ENCODE measurements at regions not wholly inside any gene's neighbourhood (a gene's known extent, or its start where the extent isn't known, plus 50 kb on each side); places are given as distances from the start of the nearest gene placed in this dataset.

DNA sequence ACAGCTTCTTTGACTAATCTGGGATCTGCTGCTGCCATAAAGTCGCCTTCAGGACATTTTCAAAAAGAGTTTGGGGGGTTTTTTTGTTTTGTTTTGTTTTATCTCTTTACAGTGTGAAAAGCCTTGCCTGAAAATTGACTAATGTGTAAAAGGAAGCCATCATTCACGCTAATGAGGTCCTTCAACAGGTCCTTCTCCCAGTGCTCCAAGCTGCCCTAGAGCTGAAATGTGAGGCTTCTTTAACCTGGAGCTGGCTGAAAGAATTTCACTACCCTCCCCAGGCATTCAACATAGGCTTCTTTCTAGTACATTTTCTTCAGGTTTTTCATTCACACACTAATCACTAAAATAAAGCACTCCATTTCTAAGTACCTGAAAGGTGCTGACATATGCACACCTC is 145.1 kb upstream of the PRDM1 start:
- TF ChIP-seq, protein P1, sequence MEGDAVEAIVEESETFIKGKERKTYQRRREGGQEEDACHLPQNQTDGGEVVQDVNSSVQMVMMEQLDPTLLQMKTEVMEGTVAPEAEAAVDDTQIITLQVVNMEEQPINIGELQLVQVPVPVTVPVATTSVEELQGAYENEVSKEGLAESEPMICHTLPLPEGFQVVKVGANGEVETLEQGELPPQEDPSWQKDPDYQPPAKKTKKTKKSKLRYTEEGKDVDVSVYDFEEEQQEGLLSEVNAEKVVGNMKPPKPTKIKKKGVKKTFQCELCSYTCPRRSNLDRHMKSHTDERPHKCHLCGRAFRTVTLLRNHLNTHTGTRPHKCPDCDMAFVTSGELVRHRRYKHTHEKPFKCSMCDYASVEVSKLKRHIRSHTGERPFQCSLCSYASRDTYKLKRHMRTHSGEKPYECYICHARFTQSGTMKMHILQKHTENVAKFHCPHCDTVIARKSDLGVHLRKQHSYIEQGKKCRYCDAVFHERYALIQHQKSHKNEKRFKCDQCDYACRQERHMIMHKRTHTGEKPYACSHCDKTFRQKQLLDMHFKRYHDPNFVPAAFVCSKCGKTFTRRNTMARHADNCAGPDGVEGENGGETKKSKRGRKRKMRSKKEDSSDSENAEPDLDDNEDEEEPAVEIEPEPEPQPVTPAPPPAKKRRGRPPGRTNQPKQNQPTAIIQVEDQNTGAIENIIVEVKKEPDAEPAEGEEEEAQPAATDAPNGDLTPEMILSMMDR (IDR thresholded peaks at IDR 0.05), result no peak
- Histone ChIP-seq H3K27me3 (ENCODE audit: insufficient read depth in 3 of 3, low read length in 2 of 3) (no peaks in the 10 kb centered on the region), H3K4me3 (no peak overlapping the region), H3K36me3 (ENCODE audit: insufficient read depth in 1 of 2, low read depth in 1 of 2) (no peaks in the 10 kb centered on the region), H3K4me1 (no peaks in the 10 kb centered on the region), H3K9me3 (no peaks in the 10 kb centered on the region), H3K27ac (no peak overlapping the region)
- intact Hi-C loops (cut with DNase I), result no loop called here
- 60 to 70% (median 65%) methylated on average over 2 of the region's 2 CpGs for WGBS, 3 donors
- DNase-seq (no peak), ATAC-seq (no peak)

DNA sequence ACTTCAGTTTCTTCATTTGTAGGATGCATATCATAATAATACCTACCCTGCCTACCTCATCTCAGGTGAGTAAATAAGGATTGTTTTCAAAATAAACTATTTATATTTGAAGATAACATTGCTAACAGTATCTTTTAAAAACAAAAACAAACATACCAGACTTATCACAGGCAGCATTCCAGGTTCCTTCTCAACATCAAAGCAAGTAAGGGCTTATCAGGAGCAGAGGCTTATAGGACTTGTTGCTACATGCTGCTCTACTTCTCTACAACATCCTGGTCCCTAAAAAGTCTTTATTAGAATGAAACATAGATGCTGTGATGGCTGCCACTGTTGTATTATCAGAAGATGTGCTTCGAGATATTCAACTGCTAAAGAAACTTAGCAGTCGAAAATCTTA is 149.2 kb upstream of the PRDM1 start:
- Histone ChIP-seq H3K36me3 (ENCODE audit: insufficient read depth in 1 of 2, low read depth in 1 of 2) (no peaks in the 10 kb centered on the region), H3K4me3 (no peak overlapping the region), H3K4me1 (no peaks in the 10 kb centered on the region), H3K27ac (no peak overlapping the region), H3K9me3 (no peaks in the 10 kb centered on the region), H3K27me3 (ENCODE audit: insufficient read depth in 3 of 3, low read length in 2 of 3) (no peaks in the 10 kb centered on the region)
- intact Hi-C loops (cut with DNase I), result no loop called here
- 93 to 97% (median 94%) methylated on average over 2 of the region's 2 CpGs for WGBS, 3 donors
- ATAC-seq, result no peak
- TF ChIP-seq, protein P1 (IDR thresholded peaks at IDR 0.05), result no peak
- DNase-seq, result no peak

DNA sequence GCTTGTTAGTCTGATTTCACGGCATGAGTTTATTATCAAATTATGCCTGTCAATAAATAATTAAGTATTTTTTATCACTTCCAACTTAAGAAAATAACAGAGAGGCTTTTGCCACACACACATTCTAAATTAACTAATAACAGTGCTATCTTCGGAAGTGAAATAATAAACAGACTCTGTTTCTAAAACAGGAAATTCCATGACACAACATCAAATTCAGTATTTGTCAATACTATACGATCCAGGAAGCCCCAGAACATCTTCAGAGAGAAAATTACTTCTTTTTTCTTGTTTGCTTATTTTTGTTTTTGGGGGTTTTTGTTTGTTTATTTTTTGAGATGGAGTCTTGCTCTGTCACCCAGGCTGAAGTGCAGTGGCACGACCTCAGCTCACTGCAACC is 150.7 kb upstream of the PRDM1 start:
- no peaks in the 10 kb centered on the region for H3K27me3 ChIP-seq (ENCODE audit: insufficient read depth in 3 of 3, low read length in 2 of 3)
- H3K27ac ChIP-seq, result no peak overlapping the region

DNA sequence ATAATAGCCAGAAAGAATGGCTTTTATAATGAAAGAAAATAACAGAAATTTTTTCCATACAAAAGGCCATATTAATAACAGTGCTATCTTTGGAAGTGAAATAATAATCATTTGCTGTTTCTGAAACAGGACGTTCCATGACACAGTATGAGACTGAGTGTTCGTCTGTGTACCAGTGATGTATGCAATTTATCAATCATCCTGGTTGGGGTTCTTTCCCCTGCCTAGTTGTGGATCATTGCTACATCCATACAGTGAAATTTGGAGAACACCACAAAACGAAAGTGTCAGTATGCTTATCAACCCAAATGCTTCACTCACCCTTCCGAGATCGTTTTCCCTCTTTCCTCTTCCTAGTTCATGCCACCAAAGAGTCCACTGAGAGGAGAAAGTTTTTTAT is 151.4 kb upstream of the PRDM1 start:
- Histone ChIP-seq H3K4me3 (no peak overlapping the region), H3K4me1 (no peaks in the 10 kb centered on the region), H3K9me3 (no peaks in the 10 kb centered on the region), H3K27ac (no peak overlapping the region), H3K27me3 (ENCODE audit: insufficient read depth in 3 of 3, low read length in 2 of 3) (no peaks in the 10 kb centered on the region), H3K36me3 (ENCODE audit: insufficient read depth in 1 of 2, low read depth in 1 of 2) (no peaks in the 10 kb centered on the region)
- DNase-seq (no peak), ATAC-seq (no peak)
- intact Hi-C loops (cut with DNase I), result no loop called here
- TF ChIP-seq, protein P1 (IDR thresholded peaks at IDR 0.05), result no peak
- WGBS, 3 donors, result 89 to 93% (median 92%) methylated on average over 5 of the region's 5 CpGs

More for the DNA sequence above, 150.7 kb upstream of the PRDM1 start:
- TF ChIP-seq, protein P1 (IDR thresholded peaks at IDR 0.05), result no peak
- intact Hi-C loops (cut with DNase I), result no loop called here
- H3K4me3 ChIP-seq, result no peak overlapping the region
- DNase-seq (no peak), ATAC-seq (no peak)
- no peaks in the 10 kb centered on the region for H3K4me1 ChIP-seq
- no peaks in the 10 kb centered on the region for H3K36me3 ChIP-seq (ENCODE audit: insufficient read depth in 1 of 2, low read depth in 1 of 2)
- 81% methylated on average over 4 of the region's 4 CpGs for WGBS, 3 donors
- H3K9me3 ChIP-seq, result no peaks in the 10 kb centered on the region

DNA sequence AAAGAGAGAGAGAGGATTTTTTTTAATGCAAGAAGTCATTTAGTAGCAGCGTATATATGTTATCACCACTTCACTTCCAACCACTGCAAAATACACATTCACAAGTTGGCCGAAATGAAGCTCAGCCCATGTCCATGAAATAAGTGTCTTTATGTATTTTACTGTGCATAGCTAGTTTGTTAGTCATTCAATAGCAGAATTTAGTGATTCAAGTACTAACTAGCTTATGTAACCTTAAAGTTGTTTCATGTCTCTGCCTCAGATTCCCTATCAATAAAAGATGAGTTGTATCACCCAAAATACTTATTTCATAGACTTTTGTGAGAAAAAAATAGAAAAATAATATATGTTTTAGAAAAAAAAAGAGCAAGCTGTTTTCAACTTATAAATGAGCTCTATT is 153.7 kb upstream of the PRDM1 start:
- H3K27me3 ChIP-seq (ENCODE audit: insufficient read depth in 3 of 3, low read length in 2 of 3), result no peaks in the 10 kb centered on the region
- no peak for ATAC-seq
- DNase-seq, result no peak
- TF ChIP-seq, protein P1 (IDR thresholded peaks at IDR 0.05), result no peak
- H3K4me1 ChIP-seq, result no peaks in the 10 kb centered on the region
- H3K27ac ChIP-seq, result no peak overlapping the region
- no peaks in the 10 kb centered on the region for H3K36me3 ChIP-seq (ENCODE audit: insufficient read depth in 1 of 2, low read depth in 1 of 2)
- no peak overlapping the region for H3K4me3 ChIP-seq
- WGBS, 3 donors, result 90 to 95% (median 92%) methylated on average over 2 of the region's 2 CpGs
- intact Hi-C loops (cut with DNase I), result no loop called here
- no peaks in the 10 kb centered on the region for H3K9me3 ChIP-seq

Data from psoas muscle (tissue), 7 donors.